Mesothelial cell of epicardium (in vitro differentiated cells): ENCODE measurements at regions not wholly inside any gene's neighbourhood (a gene's known extent, or its start where the extent isn't known, plus 50 kb on each side); places are given as distances from the start of the nearest gene placed in this dataset.
A peak's percentile ranks its signal among the peaks of the same experiment; 100 is the strongest.

Experiments
- DNase-seq, 2 experiments: peaks; one replicate each; pipeline ENCODE4 v3.0.0; 2021; ENCODE audit warnings: low spot score in 2 of 2; ENCODE audit not compliant: unreplicated experiment in 2 of 2
- H3K27ac Mint-ChIP-seq: 2 replicates; pipeline ENCODE4 v1.8.0; 2021; ENCODE audit warnings: mixed read lengths
- H3K27me3 Mint-ChIP-seq: 2 replicates; pipeline ENCODE4 v1.8.0; 2021; ENCODE audit warnings: low read depth, mixed read lengths
- H3K36me3 Mint-ChIP-seq: 2 replicates; pipeline ENCODE4 v1.8.0; 2021; ENCODE audit warnings: mixed read lengths
- H3K4me1 Mint-ChIP-seq: 2 replicates; pipeline ENCODE4 v1.8.0; 2021; ENCODE audit warnings: mixed read lengths
- H3K4me3 Mint-ChIP-seq: 2 replicates; pipeline ENCODE4 v1.8.0; 2021; ENCODE audit warnings: mild to moderate bottlenecking, moderate library complexity, mixed read lengths
- H3K9me3 Mint-ChIP-seq: 2 replicates; pipeline ENCODE4 v1.8.0; 2021; ENCODE audit warnings: mixed read lengths
- TF ChIP-seq, protein P1 (sequence below): fragments of 200-600 bp; sonication (generic); IDR thresholded peaks from one replicate; pipeline ENCODE4 v1.5.0; 2021; ENCODE audit warnings: antibody characterized with exemption; ENCODE audit not compliant: unreplicated experiment

DNA sequence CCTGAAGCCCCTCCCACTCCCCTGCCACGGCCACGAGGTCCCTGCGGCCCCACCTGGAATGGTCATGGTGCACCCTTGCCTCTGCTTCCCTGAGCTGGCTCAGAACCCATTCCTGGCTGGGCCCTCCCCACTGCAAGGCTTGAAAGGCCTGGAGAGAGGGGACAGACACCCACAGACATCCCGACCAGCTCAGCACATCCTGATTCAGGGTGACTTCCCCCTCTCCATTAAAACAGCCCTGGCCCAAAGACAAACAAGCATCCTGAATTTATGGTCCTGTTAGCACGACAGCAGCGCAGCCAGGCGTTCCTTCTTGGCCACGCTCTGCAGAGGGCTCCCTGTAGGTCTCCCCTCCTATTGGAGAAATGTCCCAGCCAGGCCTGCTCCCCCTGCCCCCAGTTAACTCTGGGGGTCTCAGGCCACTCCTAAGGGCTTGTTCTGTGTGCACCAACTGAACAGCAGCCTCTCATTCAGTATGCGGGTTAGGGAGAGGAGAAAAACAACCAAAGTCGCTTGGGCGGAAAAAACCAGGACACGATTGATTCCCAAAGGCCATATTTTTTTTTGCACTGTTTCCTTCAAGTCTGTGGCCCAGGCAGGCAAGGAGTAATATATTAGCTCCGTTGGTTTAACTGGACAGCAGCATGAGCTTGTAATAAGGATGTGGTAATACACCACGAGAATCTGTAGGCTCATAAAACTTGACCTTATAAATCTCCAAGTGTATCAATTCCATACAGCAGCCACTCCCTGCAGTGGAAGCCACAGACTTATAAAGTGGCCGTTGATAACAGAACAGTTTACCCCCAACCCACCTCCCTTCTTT lies 106.7 kb upstream of the MSX1 start:
- H3K9me3 Mint-ChIP-seq: peaks cover 4% of the 10 kb centered on the region
- peaks cover 2% of the 10 kb centered on the region for H3K27me3 Mint-ChIP-seq
- no peaks in the 10 kb centered on the region for H3K36me3 Mint-ChIP-seq
- peak overlapping the region; percentile 70 for H3K27ac Mint-ChIP-seq
- TF ChIP-seq, protein P1, sequence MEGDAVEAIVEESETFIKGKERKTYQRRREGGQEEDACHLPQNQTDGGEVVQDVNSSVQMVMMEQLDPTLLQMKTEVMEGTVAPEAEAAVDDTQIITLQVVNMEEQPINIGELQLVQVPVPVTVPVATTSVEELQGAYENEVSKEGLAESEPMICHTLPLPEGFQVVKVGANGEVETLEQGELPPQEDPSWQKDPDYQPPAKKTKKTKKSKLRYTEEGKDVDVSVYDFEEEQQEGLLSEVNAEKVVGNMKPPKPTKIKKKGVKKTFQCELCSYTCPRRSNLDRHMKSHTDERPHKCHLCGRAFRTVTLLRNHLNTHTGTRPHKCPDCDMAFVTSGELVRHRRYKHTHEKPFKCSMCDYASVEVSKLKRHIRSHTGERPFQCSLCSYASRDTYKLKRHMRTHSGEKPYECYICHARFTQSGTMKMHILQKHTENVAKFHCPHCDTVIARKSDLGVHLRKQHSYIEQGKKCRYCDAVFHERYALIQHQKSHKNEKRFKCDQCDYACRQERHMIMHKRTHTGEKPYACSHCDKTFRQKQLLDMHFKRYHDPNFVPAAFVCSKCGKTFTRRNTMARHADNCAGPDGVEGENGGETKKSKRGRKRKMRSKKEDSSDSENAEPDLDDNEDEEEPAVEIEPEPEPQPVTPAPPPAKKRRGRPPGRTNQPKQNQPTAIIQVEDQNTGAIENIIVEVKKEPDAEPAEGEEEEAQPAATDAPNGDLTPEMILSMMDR: no peak
- peaks cover 39% of the 10 kb centered on the region for H3K4me1 Mint-ChIP-seq
- DNase-seq: no peak
- no peak overlapping the region for H3K4me3 Mint-ChIP-seq

DNA sequence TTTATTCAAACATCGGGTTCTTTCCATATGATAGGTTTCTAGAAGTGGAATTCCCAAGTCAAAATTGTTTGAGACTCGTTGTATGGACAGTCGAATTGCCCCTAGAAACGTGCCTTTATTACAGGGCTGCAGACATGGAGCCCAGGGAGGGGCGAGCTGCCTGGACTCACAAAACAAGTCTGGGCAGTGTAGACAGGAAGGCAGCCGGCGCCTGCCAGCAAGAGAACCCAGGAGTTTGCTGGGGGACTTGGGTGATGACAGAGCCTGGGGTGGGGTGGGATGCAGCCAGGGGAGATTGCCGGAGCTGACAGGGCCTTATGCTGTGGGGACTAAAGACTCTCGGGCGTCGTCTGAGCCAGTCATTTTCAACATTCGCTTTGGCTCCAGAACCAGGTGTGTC lies 107.4 kb upstream of the MSX1 start:
- H3K9me3 Mint-ChIP-seq: peaks cover 7% of the 10 kb centered on the region
- H3K4me3 Mint-ChIP-seq: no peak overlapping the region
- no peaks in the 10 kb centered on the region for H3K27me3 Mint-ChIP-seq
- TF ChIP-seq, protein P1: no peak
- H3K4me1 Mint-ChIP-seq: peaks cover 39% of the 10 kb centered on the region
- H3K27ac Mint-ChIP-seq: peak overlapping the region; percentile 24
- peaks cover 2% of the 10 kb centered on the region for H3K36me3 Mint-ChIP-seq
- DNase-seq: no peak

DNA sequence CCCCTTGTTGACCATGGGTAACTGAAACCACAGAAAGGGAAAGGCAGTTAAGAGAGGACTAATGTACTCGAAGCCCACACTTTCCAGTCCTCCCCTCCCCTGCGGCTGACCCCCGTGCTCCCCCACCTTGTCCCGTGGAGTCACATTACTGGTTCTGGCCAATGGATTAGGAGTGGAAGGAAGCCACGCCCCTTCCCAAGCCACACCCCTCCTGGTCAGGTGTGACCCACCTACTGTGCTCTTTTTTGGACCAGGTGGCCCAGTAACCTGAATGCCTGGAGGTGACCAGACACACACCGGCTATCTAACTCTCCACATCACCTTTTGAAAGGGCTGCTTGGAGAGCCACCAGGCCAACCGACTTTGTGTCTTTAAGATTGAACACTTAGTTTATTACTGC lies 109.3 kb upstream of the MSX1 start:
- Mint-ChIP-seq H3K4me1 (peaks cover 39% of the 10 kb centered on the region), H3K4me3 (no peak overlapping the region), H3K9me3 (peaks cover 20% of the 10 kb centered on the region), H3K36me3 (peaks cover 8% of the 10 kb centered on the region), H3K27me3 (no peaks in the 10 kb centered on the region), H3K27ac (no peak overlapping the region)
- TF ChIP-seq, protein P1: no peak
- DNase-seq: no peak

DNA sequence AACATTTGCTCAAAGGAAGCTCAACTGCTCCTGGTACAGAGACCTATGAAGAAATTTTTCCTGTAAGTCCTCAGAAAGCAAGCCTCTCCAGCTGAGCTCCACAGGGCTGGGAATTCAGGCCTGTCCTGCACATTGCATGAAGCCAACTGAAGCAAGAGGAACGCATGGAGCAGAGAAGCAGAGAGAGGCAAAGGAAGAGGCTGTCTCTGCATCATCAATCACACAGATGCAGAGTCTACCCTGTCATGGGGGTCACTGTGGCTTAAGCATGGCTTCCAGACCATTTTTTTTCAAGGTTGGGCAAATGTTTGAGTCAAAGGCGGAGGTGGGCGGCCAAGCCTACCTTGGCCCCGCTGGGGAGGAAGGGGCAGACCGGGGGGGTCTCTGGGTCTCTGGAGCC lies 110.3 kb upstream of the MSX1 start:
- H3K27ac Mint-ChIP-seq: no peak overlapping the region
- TF ChIP-seq, protein P1: no peak
- H3K9me3 Mint-ChIP-seq: peaks cover 24% of the 10 kb centered on the region
- peaks cover 8% of the 10 kb centered on the region for H3K36me3 Mint-ChIP-seq
- no peaks in the 10 kb centered on the region for H3K27me3 Mint-ChIP-seq
- peaks cover 30% of the 10 kb centered on the region for H3K4me1 Mint-ChIP-seq
- H3K4me3 Mint-ChIP-seq: no peak overlapping the region
- no peak for DNase-seq

DNA sequence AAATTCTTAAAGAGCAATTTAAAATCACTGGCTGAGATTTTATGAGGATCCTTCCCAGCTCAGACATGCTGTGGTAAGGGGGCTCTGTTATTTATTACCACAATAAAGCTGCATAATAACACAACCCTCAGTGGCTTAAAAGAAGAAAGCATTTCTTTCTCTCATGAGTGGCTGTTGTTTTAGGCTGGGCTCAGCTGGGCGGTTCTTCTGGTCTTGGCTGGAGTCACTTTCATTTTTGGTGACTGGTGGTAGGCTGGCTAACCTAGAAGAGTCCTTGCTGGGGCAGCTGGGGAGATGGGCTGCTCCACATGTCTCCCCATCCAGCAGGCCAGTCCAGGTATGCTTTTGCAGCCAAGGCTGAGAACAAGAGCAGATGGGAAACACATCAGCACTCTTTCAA lies 113.0 kb upstream of the MSX1 start:
- Mint-ChIP-seq H3K9me3 (peaks cover 24% of the 10 kb centered on the region), H3K4me1 (peaks cover 8% of the 10 kb centered on the region), H3K4me3 (no peak overlapping the region), H3K36me3 (peaks cover 8% of the 10 kb centered on the region), H3K27ac (no peak overlapping the region), H3K27me3 (no peaks in the 10 kb centered on the region)
- TF ChIP-seq, protein P1: no peak
- DNase-seq: no peak
